Stomach (tissue), 8 donors: ENCODE measurements at regions not wholly inside any gene's neighbourhood (a gene's known extent, or its start where the extent isn't known, plus 50 kb on each side); places are given as distances from the start of the nearest gene placed in this dataset.
A peak's percentile ranks its signal among the peaks of the same experiment; 100 is the strongest.

Experiments
- DNase-seq, 2 donors: peaks; one replicate each; pipeline versions ENCODE4 v3.0.0 to v3.0.0-alpha.2; 2013 to 2019
- H3K27ac ChIP-seq, 5 donors: fragments of 200-600 bp in 4 of 5; sonication (generic) in 4 of 5; one replicate each; pipeline ENCODE4 v1.5.1; 2013 to 2019; ENCODE audit warnings: mild to moderate bottlenecking in 1 of 5, moderate library complexity in 1 of 5
- H3K27me3 ChIP-seq, 3 donors: fragments of 200-600 bp; sonication (generic); one replicate each; pipeline ENCODE4 v1.5.1; 2017 to 2019; ENCODE audit warnings: mixed run types in 1 of 3
- H3K36me3 ChIP-seq, 4 donors: fragments of 200-600 bp; sonication (generic); 1 replicate in 3 of 4; 2 replicates in 1 of 4; pipeline ENCODE4 v1.5.1; 2016 to 2019
- H3K4me1 ChIP-seq, 4 donors: fragments of 200-600 bp; sonication (generic); one replicate each; pipeline ENCODE4 v1.5.1; 2016 to 2019
- H3K4me3 ChIP-seq, 4 donors: fragments of 200-600 bp; sonication (generic) in 3 of 4; one replicate each; pipeline ENCODE4 v1.5.1; 2016 to 2019; ENCODE audit warnings: mild to moderate bottlenecking in 1 of 4
- H3K9me3 ChIP-seq, 4 donors: fragments of 200-600 bp; sonication (generic); one replicate each; pipeline ENCODE4 v1.5.1; 2016 to 2019
- EP300 ChIP-seq: sonication (generic); formaldehyde crosslinking; IDR thresholded peaks from one replicate; pipeline ENCODE4 v1.6.1; 2017; ENCODE audit warnings: antibody characterized with exemption
- POLR2A ChIP-seq, 4 donors: fragments of 450-650 bp; IDR thresholded peaks; one replicate each; pipeline ENCODE4 v1.6.1; 2016; ENCODE audit warnings: antibody characterized with exemption in 4 of 4, control low read depth in 2 of 4, mild to moderate bottlenecking in 1 of 4, moderate library complexity in 1 of 4
- POLR2AphosphoS5 ChIP-seq, 3 donors: sonication (generic); formaldehyde crosslinking; IDR thresholded peaks; one replicate each; pipeline ENCODE4 v1.6.1; 2016; ENCODE audit warnings: antibody characterized with exemption in 3 of 3
- WGBS, 5 donors: extraction: QIAGEN DNeasy Blood & Tissue Kit in 3 of 5; methylation state at CpG; one replicate each; pipeline versions ENCODE4 v1.1.5 to v1.1.7; 2013 to 2018; 5-methylcytosine and 5-hydroxymethylcytosine counted together
- intact Hi-C: fragments of 100-400 bp; cut with DNase I; formaldehyde crosslinking; loops from one replicate; pipeline ENCODE4 v1.15.1; 2023; ENCODE audit warnings: low total_unique reads
- TF ChIP-seq, protein P1 (sequence below), 7 experiments: fragments of 450-650 bp in 4 of 7; fragments of 200-600 bp in 3 of 7; sonication (generic) in 3 of 7; IDR thresholded peaks; one replicate each; pipeline ENCODE4 v1.5.1; 2016 to 2019; ENCODE audit warnings: antibody characterized with exemption in 7 of 7, control low read depth in 2 of 7, mild to moderate bottlenecking in 1 of 7
- donor health status: healthy with polysubstance abuse.
- donor health status: Bipolar disorder and iron deficiency.
- donor health status: healthy.

DNA sequence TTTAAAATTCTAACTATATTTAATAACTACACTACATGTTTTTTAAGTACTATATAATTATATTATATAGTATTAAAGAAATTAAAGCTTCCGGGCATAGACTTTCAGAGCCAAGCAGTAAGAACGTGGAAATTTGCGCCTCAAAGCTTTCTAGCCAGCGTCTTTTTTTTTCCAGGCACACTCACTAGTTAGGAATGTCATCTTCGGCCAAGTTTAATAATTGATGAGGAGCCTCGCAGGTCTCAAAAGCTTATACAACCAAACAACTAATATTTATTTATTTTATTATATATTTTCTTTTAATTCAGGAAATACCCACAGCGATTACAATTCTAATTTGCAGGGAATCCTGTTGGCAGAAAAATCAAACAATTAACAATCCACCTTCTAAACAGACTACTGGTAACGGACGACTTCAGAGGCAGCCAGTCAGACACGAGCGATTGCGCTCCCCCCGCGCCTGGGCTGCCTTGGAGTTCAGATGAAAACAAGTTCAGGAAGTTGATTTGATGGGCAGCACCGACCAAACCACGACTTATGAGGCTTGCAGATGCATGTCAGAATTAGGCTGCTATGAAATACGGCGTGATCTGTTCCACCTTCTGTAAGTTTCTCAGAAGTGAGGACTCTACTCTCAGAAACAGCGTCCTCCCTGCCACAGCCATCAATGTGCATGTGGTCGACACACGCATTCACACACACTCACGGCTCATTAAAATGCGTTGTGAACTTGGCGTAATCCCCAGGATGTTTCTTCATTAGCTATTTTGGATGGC is 431.8 kb upstream of the MGMT start:
- Histone ChIP-seq H3K4me3 (no peak overlapping the region), H3K4me1 (peaks cover 0 to 27% (median 7%) of the 10 kb centered on the region in 4 donors), H3K27ac (peak overlapping the region in 1 of 5 donors; percentile 26), H3K36me3 (no peaks in the 10 kb centered on the region), H3K27me3 (peaks cover 0 to 79% (median 35%) of the 10 kb centered on the region in 3 donors), H3K9me3 (no peaks in the 10 kb centered on the region)
- DNase-seq: peak in 1 of 2 donors; percentile 59
- intact Hi-C loops: no loop called here
- WGBS, 5 donors: 44 to 65% (median 51%) methylated on average over 24 of the region's 24 CpGs
- no peak for TF ChIP-seq EP300
- no peak for TF ChIP-seq POLR2AphosphoS5 (IDR thresholded peaks at IDR 0.05)
- no peak for TF ChIP-seq POLR2A (IDR thresholded peaks at IDR 0.05)
- TF ChIP-seq, protein P1, sequence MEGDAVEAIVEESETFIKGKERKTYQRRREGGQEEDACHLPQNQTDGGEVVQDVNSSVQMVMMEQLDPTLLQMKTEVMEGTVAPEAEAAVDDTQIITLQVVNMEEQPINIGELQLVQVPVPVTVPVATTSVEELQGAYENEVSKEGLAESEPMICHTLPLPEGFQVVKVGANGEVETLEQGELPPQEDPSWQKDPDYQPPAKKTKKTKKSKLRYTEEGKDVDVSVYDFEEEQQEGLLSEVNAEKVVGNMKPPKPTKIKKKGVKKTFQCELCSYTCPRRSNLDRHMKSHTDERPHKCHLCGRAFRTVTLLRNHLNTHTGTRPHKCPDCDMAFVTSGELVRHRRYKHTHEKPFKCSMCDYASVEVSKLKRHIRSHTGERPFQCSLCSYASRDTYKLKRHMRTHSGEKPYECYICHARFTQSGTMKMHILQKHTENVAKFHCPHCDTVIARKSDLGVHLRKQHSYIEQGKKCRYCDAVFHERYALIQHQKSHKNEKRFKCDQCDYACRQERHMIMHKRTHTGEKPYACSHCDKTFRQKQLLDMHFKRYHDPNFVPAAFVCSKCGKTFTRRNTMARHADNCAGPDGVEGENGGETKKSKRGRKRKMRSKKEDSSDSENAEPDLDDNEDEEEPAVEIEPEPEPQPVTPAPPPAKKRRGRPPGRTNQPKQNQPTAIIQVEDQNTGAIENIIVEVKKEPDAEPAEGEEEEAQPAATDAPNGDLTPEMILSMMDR (IDR thresholded peaks at IDR 0.05): no peak

DNA sequence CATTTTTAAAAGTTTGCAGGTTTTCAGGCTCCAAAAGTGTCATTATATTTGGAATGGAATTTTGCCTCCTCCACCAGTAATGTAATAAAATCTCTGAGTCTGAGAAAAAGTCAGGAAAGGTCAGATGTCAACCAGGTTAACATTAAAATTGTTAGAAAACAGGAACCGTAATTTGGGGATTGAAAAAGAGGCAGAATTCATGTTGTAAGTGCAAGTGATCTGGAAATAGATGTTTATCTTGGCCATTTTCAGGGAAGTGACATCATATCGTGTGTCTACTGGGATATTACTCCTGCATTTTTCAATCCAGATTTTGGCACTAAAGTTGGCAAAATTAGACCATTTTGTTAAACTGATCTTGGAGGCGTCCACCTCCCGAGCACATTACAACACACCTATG is 428.5 kb upstream of the MGMT start:
- Histone ChIP-seq H3K27ac (no peak overlapping the region), H3K4me1 (peaks cover 0 to 12% (median 7%) of the 10 kb centered on the region in 4 donors), H3K36me3 (no peaks in the 10 kb centered on the region), H3K4me3 (no peak overlapping the region), H3K27me3 (peaks cover 0 to 61% (median 16%) of the 10 kb centered on the region in 3 donors), H3K9me3 (no peaks in the 10 kb centered on the region)
- peak in 1 of 2 donors; percentile 20 for DNase-seq
- TF ChIP-seq EP300 (no peak), POLR2A (IDR thresholded peaks at IDR 0.05) (no peak), POLR2AphosphoS5 (IDR thresholded peaks at IDR 0.05) (no peak)
- TF ChIP-seq, protein P1 (IDR thresholded peaks at IDR 0.05): no peak
- 64 to 74% (median 68%) methylated on average over 4 of the region's 4 CpGs; no CpG with 5 or more reads in 1 of the 5 donors for WGBS, 5 donors
- intact Hi-C loops: no loop called here

DNA sequence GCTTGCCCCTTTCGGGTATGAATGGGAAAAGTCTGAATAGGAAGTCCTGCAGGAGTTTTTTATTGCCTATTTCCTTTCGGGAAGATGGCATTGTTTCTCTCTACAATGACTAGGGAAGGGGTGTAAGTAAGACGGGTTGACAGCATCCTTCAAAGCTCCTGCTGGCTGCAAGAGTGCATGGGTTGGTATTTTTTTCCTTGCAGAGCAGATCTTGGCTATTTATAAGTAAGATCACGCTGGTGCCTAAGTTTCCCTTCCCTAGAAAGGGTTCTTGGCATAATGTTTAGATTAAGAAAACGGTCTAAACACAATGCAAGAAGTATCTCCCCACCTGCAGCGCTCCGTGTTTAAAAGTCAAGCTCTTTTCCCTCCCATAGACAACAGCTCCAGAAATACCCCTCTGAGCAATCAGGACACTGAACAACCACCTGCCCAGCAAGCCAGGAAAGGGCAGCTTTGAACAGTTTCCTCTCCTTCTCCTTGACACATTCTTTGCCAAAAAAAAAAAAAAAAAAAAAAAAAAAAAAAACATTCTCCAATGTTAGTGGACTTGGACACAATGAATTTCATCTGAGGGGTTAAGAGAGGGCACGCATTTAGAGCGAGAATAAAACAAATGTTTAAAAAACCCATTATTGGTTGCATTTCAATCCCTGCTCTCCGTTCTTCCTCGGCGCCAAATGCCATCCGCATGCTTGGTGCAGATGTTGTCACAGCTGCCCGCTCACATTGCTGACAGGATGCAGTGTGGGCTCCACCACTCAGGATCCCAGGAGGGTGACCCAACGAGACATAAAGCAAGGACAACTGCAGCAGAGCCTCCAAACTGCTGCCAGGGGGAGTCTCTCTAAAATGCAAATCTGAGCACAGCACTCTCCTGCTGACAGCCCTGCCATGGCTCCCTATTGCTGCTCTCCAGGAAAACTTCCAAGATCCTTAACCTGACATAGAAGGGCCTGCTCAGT is 427.4 kb upstream of the MGMT start:
- Histone ChIP-seq H3K27me3 (peaks cover 0 to 60% (median 10%) of the 10 kb centered on the region in 3 donors), H3K4me1 (peaks cover 0 to 7% (median under 1%) of the 10 kb centered on the region in 4 donors), H3K36me3 (no peaks in the 10 kb centered on the region), H3K4me3 (no peak overlapping the region), H3K27ac (no peak overlapping the region), H3K9me3 (no peaks in the 10 kb centered on the region)
- 64 to 74% (median 69%) methylated on average over 15 of the region's 15 CpGs for WGBS, 5 donors
- intact Hi-C loops: no loop called here
- no peak for TF ChIP-seq POLR2A (IDR thresholded peaks at IDR 0.05)
- TF ChIP-seq EP300: no peak
- no peak for TF ChIP-seq POLR2AphosphoS5 (IDR thresholded peaks at IDR 0.05)
- peak in 1 of 2 donors; percentile 18 for DNase-seq

DNA sequence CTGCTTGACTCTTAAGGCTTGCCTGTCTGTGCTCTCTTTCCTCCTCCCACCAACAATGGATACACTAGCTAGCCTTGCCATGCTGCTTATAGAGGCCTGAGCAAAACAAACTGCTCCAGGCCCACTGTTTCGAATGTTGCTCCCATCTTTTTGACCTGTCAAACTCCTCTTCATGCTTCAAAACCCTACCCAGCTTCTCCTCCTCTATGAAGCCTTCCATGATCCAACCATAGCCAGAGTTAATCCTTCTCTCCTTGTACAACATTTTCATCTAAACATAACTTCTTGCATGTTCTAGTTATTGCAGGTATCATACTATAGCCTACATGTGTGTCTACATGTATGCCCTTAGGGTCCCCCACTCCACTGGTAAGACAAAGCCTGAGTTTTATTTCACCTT is 426.7 kb upstream of the MGMT start:
- intact Hi-C loops: no loop called here
- Histone ChIP-seq H3K36me3 (no peaks in the 10 kb centered on the region), H3K27me3 (peaks cover 0 to 58% (median 8%) of the 10 kb centered on the region in 3 donors), H3K27ac (no peak overlapping the region), H3K4me3 (no peak overlapping the region), H3K4me1 (peaks cover 0 to 2% (median 0%) of the 10 kb centered on the region in 4 donors), H3K9me3 (no peaks in the 10 kb centered on the region)
- WGBS, 5 donors: 58 to 88% (median 74%) methylated on average over 1 of the region's 1 CpG
- TF ChIP-seq, protein P1 (IDR thresholded peaks at IDR 0.05): no peak
- TF ChIP-seq EP300: no peak
- no peak for TF ChIP-seq POLR2AphosphoS5 (IDR thresholded peaks at IDR 0.05)
- no peak for TF ChIP-seq POLR2A (IDR thresholded peaks at IDR 0.05)
- DNase-seq: no peak
